HCT116 (cell line): ENCODE measurements at regions not wholly inside any gene's neighbourhood (a gene's known extent, or its start where the extent isn't known, plus 50 kb on each side); places are given as distances from the start of the nearest gene placed in this dataset.

Experiments
- CBX3 ChIP-seq: IDR thresholded peaks from 2 replicates; pipeline ENCODE4 v1.6.1; 2012; ENCODE audit warnings: low read depth
- CTCF ChIP-seq, 3 experiments: fragments of 200-600 bp in 1 of 3; sonication (generic) in 1 of 3; IDR thresholded peaks in 2 of 3; conservative IDR thresholded peaks in 1 of 3; 2 replicates each; pipeline ENCODE4 v1.5.1; 2012 to 2017; ENCODE audit warnings: low read depth in 2 of 3, low read length in 2 of 3, antibody characterized with exemption in 1 of 3, borderline replicate concordance in 1 of 3, control low read depth in 1 of 3, mild to moderate bottlenecking in 1 of 3, mixed read lengths in 1 of 3, mixed run types in 1 of 3, moderate library complexity in 1 of 3; ENCODE audit not compliant: insufficient read depth in 1 of 3
- EGR1 ChIP-seq: IDR thresholded peaks from 2 replicates; pipeline ENCODE4 v1.6.1; 2012; ENCODE audit warnings: low read depth
- EZH2 ChIP-seq: fragments of 200-600 bp; sonication (generic); IDR thresholded peaks from 2 replicates; pipeline ENCODE4 v1.6.1; 2017; ENCODE audit warnings: antibody characterized with exemption, mixed run types
- MAX ChIP-seq: IDR thresholded peaks from 2 replicates; pipeline ENCODE4 v1.6.1; 2012
- POLR2A ChIP-seq: IDR thresholded peaks from 2 replicates; pipeline ENCODE4 v1.7.0; 2011; ENCODE audit warnings: borderline replicate concordance; ENCODE audit not compliant: insufficient read depth, insufficient read length; ENCODE audit errors: extremely low read depth
- POLR2AphosphoS5 ChIP-seq: IDR thresholded peaks from 2 replicates; pipeline ENCODE4 v1.6.1; 2011; ENCODE audit warnings: mild to moderate bottlenecking, low read depth, low read length, moderate library complexity
- RAD21 ChIP-seq: IDR thresholded peaks from 2 replicates; pipeline ENCODE4 v1.6.1; 2012; ENCODE audit warnings: low read depth, mild to moderate bottlenecking
- ZNF274 ChIP-seq: fragments of 200-500 bp; sonication (Bioruptor generic); IDR thresholded peaks from 2 replicates; pipeline ENCODE4 v1.6.1; 2014; ENCODE audit warnings: mild to moderate bottlenecking, low read depth, low read length, inconsistent platforms

DNA sequence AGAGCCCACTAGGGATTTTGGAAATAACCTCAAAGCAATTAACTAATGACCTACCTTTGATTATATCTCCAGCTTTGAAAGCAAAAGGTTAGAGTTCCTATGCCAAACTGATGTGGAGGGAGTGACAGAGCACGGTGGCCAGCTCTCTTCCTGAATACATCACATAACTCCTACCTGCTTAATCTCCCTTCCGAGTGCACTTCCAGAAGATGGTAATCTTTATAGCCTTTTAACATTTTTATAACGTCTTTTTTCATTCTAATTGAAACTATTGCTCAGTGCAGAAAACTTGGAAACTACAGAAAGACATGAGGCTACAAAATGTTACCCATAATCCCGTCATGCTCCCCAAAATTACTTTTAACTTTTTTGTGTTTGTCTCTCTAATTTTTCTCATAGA lies 110.5 kb upstream of the COX10 start:
- TF ChIP-seq CTCF (IDR thresholded peaks at IDR 0.05 in 2 of 3, conservative IDR thresholded peaks at IDR 0.05 in 1 of 3; ENCODE audit: borderline replicate concordance in 1 of 3, insufficient read depth in 1 of 3, low read depth in 2 of 3, low read length in 2 of 3) (no peak), RAD21 (no peak), EGR1 (no peak), POLR2A (no peak), CBX3 (no peak), ZNF274 (no peak), EZH2 (no peak), POLR2AphosphoS5 (no peak), MAX (no peak)
